ENCODE measurements at regions not wholly inside any gene's neighbourhood (a gene's known extent, or its start where the extent isn't known, plus 50 kb on each side); places are given as distances from the start of the nearest gene placed in this dataset.

GRCh38 chr4:123877551-123877950, 481.0 kb downstream of the SPRY1 start:
- no peak overlapping the region for H2BK15ac ChIP-seq (ENCODE audit: low read length)
- no peak for DNase-seq (ENCODE audit: low spot score)
- no peak overlapping the region for H2AK5ac ChIP-seq (ENCODE audit: low read depth, low read length)

DNA sequence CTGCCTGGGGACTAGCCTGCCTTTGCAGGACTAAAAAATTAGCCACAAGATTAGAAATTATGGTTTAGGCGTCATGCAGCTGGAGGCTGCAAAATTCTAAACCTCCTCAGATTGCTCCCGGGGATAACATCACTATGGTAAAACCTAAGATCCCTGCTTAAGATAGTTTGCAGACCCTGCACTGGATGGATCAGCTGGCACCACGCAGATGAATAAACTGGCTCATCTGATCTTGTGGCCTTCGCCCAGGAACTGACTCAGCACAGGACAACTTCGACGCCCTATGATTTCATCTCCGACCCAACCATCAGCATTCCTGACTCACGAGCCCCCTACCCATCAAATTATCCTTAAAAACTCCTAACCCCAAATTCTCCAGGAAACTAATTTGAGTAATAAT, 482.4 kb downstream of the SPRY1 start:
- H3K36me3 ChIP-seq (replicated peaks in 1 of 2; ENCODE audit: control insufficient read depth in 2 of 2, insufficient read depth in 2 of 2, low read length in 2 of 2): no peaks in the 10 kb centered on the region
- H4K91ac ChIP-seq (ENCODE audit: low read depth, low read length, poor library complexity): no peak overlapping the region
- H3K4me1 ChIP-seq (ENCODE audit: control insufficient read depth in 2 of 2, insufficient read depth in 1 of 2, low read depth in 1 of 2, low read length in 2 of 2): peaks cover 0 to 8% of the 10 kb centered on the region in 2 donors
- no peak overlapping the region for H2BK5ac ChIP-seq (ENCODE audit: low read length)
- no peak overlapping the region for H3K9ac ChIP-seq (ENCODE audit: low read depth, low read length, poor library complexity)
- no peak overlapping the region for H2BK15ac ChIP-seq (ENCODE audit: low read length)
- H3K18ac ChIP-seq (ENCODE audit: low read length): no peak overlapping the region
- no peak overlapping the region for H2AFZ ChIP-seq (ENCODE audit: low read length)
- H3K14ac ChIP-seq (ENCODE audit: low read length): no peak overlapping the region
- no peak overlapping the region for H2AK5ac ChIP-seq (ENCODE audit: low read depth, low read length)
- no peak overlapping the region for H3K27ac ChIP-seq (replicated peaks; ENCODE audit: low read length)
- no peak overlapping the region for H3K4ac ChIP-seq (ENCODE audit: low read length)
- peaks cover 0 to 34% of the 10 kb centered on the region in 2 donors for H3K9me3 ChIP-seq (replicated peaks in 1 of 2; ENCODE audit: control insufficient read depth in 2 of 2, insufficient read depth in 1 of 2, low read depth in 1 of 2, low read length in 2 of 2)
- WGBS, 2 donors (ENCODE audit: extremely low coverage in 2 of 2, insufficient read length in 2 of 2, insufficient replicate concordance in 1 of 2): 100% methylated on average over 1 of the region's 8 CpGs; no CpG with 5 or more reads in 1 of the 2 donors
- H3K23ac ChIP-seq (ENCODE audit: low read depth, low read length, poor library complexity): no peak overlapping the region
- H2BK120ac ChIP-seq (ENCODE audit: low read depth, low read length): no peak overlapping the region
- no peak overlapping the region for H3K4me3 ChIP-seq (ENCODE audit: low read length in 2 of 2)
- no peak for DNase-seq (ENCODE audit: low spot score)
- H3K79me1 ChIP-seq (ENCODE audit: low read depth, low read length): no peaks in the 10 kb centered on the region
- H3K4me2 ChIP-seq (ENCODE audit: insufficient read depth, low read length, poor library complexity, severe bottlenecking): no peak overlapping the region
- H2BK12ac ChIP-seq (ENCODE audit: low read length): no peak overlapping the region
- H4K8ac ChIP-seq (ENCODE audit: low read depth, low read length): no peak overlapping the region
- no peaks in the 10 kb centered on the region for H3K27me3 ChIP-seq (ENCODE audit: control insufficient read depth in 3 of 3, insufficient read depth in 3 of 3, low read depth in 1 of 3, low read length in 3 of 3)

More at GRCh38 chr4:123877551-123877950, 481.0 kb downstream of the SPRY1 start:
- no peak overlapping the region for H3K27ac ChIP-seq (replicated peaks; ENCODE audit: low read length)
- no peak overlapping the region for H4K8ac ChIP-seq (ENCODE audit: low read depth, low read length)
- no peak overlapping the region for H3K4ac ChIP-seq (ENCODE audit: low read length)
- H2BK12ac ChIP-seq (ENCODE audit: low read length): no peak overlapping the region
- H3K27me3 ChIP-seq (ENCODE audit: control insufficient read depth in 3 of 3, insufficient read depth in 3 of 3, low read depth in 1 of 3, low read length in 3 of 3): no peaks in the 10 kb centered on the region
- H3K36me3 ChIP-seq (replicated peaks in 1 of 2; ENCODE audit: control insufficient read depth in 2 of 2, insufficient read depth in 2 of 2, low read length in 2 of 2): no peaks in the 10 kb centered on the region
- no peak overlapping the region for H2BK5ac ChIP-seq (ENCODE audit: low read length)
- no peak overlapping the region for H3K9ac ChIP-seq (ENCODE audit: low read depth, low read length, poor library complexity)
- H3K4me2 ChIP-seq (ENCODE audit: insufficient read depth, low read length, poor library complexity, severe bottlenecking): no peak overlapping the region
- peaks cover 0 to 8% of the 10 kb centered on the region in 2 donors for H3K4me1 ChIP-seq (ENCODE audit: control insufficient read depth in 2 of 2, insufficient read depth in 1 of 2, low read depth in 1 of 2, low read length in 2 of 2)
- no peaks in the 10 kb centered on the region for H3K79me1 ChIP-seq (ENCODE audit: low read depth, low read length)
- no peak overlapping the region for H2AFZ ChIP-seq (ENCODE audit: low read length)
- no peak overlapping the region for H3K23ac ChIP-seq (ENCODE audit: low read depth, low read length, poor library complexity)
- no CpG with 5 or more reads among the region's 3 CpGs for WGBS, 2 donors (ENCODE audit: extremely low coverage in 2 of 2, insufficient read length in 2 of 2, insufficient replicate concordance in 1 of 2)
- no peak overlapping the region for H3K18ac ChIP-seq (ENCODE audit: low read length)
- no peak overlapping the region for H2BK120ac ChIP-seq (ENCODE audit: low read depth, low read length)
- no peak overlapping the region for H4K91ac ChIP-seq (ENCODE audit: low read depth, low read length, poor library complexity)
- H3K9me3 ChIP-seq (replicated peaks in 1 of 2; ENCODE audit: control insufficient read depth in 2 of 2, insufficient read depth in 1 of 2, low read depth in 1 of 2, low read length in 2 of 2): peaks cover 0 to 30% of the 10 kb centered on the region in 2 donors
- no peak overlapping the region for H3K14ac ChIP-seq (ENCODE audit: low read length)
- H3K4me3 ChIP-seq (ENCODE audit: low read length in 2 of 2): no peak overlapping the region

DNA sequence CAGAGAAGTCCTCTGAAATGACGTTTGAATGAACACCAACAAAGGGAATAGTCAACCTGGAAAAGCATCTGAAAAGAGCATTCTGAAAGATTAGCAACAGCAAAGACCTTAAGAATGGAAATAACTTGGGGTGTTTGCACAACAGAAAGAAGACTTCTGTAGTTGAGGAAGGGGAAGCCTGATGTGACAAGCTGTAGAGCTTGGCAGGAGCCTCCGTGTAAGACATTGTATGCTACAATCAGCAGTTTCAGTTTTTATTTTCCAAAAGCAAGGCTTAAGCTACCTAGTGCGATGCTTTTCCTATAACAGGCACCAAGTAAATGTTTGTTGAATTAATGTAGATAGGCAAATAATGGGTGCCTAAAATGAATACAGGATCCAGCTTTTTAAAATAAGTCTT, 484.0 kb downstream of the SPRY1 start:
- Histone ChIP-seq H2AK5ac (ENCODE audit: low read depth, low read length) (no peak overlapping the region), H3K9me3 (replicated peaks in 1 of 2; ENCODE audit: control insufficient read depth in 2 of 2, insufficient read depth in 1 of 2, low read depth in 1 of 2, low read length in 2 of 2) (peaks cover 0 to 47% of the 10 kb centered on the region in 2 donors)
- WGBS, 2 donors (ENCODE audit: extremely low coverage in 2 of 2, insufficient read length in 2 of 2, insufficient replicate concordance in 1 of 2): no CpG with 5 or more reads among the region's 3 CpGs

DNA sequence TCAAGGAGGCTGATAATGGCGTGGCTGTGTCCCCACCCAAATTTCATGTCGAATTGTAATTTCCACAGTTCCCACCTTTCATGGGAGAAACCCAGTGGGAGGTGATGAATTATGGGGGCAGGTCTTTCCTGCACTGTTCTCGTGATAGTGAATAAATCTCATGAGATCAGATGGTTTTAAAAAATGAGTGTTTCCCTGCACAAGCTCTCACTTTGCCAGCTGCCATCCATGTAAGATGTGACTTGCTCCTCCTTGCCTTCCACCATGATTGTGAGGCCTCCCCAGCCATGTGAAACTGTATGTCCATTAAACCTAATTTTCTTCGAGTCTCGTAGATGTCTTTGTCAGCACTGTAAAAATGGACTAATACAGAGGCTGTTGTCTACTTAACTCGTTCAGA, 488.3 kb downstream of the SPRY1 start:
- H2AK5ac ChIP-seq (ENCODE audit: low read depth, low read length): no peak overlapping the region
- no peak overlapping the region for H3K9ac ChIP-seq (ENCODE audit: low read depth, low read length, poor library complexity)
- no peaks in the 10 kb centered on the region for H3K4me1 ChIP-seq (ENCODE audit: control insufficient read depth in 2 of 2, insufficient read depth in 1 of 2, low read depth in 1 of 2, low read length in 2 of 2)
- H3K36me3 ChIP-seq (replicated peaks in 1 of 2; ENCODE audit: control insufficient read depth in 2 of 2, insufficient read depth in 2 of 2, low read length in 2 of 2): no peaks in the 10 kb centered on the region
- WGBS, 2 donors (ENCODE audit: extremely low coverage in 2 of 2, insufficient read length in 2 of 2, insufficient replicate concordance in 1 of 2): no CpG with 5 or more reads among the region's 6 CpGs
- H3K4ac ChIP-seq (ENCODE audit: low read length): no peak overlapping the region
- H3K18ac ChIP-seq (ENCODE audit: low read length): no peak overlapping the region
- no peak overlapping the region for H4K8ac ChIP-seq (ENCODE audit: low read depth, low read length)
- peaks cover 0 to 26% of the 10 kb centered on the region in 2 donors for H3K9me3 ChIP-seq (replicated peaks in 1 of 2; ENCODE audit: control insufficient read depth in 2 of 2, insufficient read depth in 1 of 2, low read depth in 1 of 2, low read length in 2 of 2)
- no peak overlapping the region for H2BK15ac ChIP-seq (ENCODE audit: low read length)
- no peak overlapping the region for H3K4me2 ChIP-seq (ENCODE audit: insufficient read depth, low read length, poor library complexity, severe bottlenecking)
- no peak overlapping the region for H3K14ac ChIP-seq (ENCODE audit: low read length)
- no peak overlapping the region for H4K91ac ChIP-seq (ENCODE audit: low read depth, low read length, poor library complexity)
- no peak overlapping the region for H3K27ac ChIP-seq (replicated peaks; ENCODE audit: low read length)
- no peaks in the 10 kb centered on the region for H3K27me3 ChIP-seq (ENCODE audit: control insufficient read depth in 3 of 3, insufficient read depth in 3 of 3, low read depth in 1 of 3, low read length in 3 of 3)
- no peak overlapping the region for H2BK5ac ChIP-seq (ENCODE audit: low read length)
- H3K4me3 ChIP-seq (ENCODE audit: low read length in 2 of 2): no peak overlapping the region
- no peak overlapping the region for H3K23ac ChIP-seq (ENCODE audit: low read depth, low read length, poor library complexity)
- no peak for DNase-seq (ENCODE audit: low spot score)
- no peaks in the 10 kb centered on the region for H3K79me1 ChIP-seq (ENCODE audit: low read depth, low read length)
- H2BK120ac ChIP-seq (ENCODE audit: low read depth, low read length): no peak overlapping the region
- no peak overlapping the region for H2AFZ ChIP-seq (ENCODE audit: low read length)
- no peak overlapping the region for H2BK12ac ChIP-seq (ENCODE audit: low read length)

More for the DNA sequence above, 484.0 kb downstream of the SPRY1 start:
- H3K27me3 ChIP-seq (ENCODE audit: control insufficient read depth in 3 of 3, insufficient read depth in 3 of 3, low read depth in 1 of 3, low read length in 3 of 3): no peaks in the 10 kb centered on the region
- no peak for DNase-seq (ENCODE audit: low spot score)
- H2BK120ac ChIP-seq (ENCODE audit: low read depth, low read length): no peak overlapping the region
- H3K4me3 ChIP-seq (ENCODE audit: low read length in 2 of 2): no peak overlapping the region
- H4K91ac ChIP-seq (ENCODE audit: low read depth, low read length, poor library complexity): no peak overlapping the region
- no peak overlapping the region for H2BK15ac ChIP-seq (ENCODE audit: low read length)
- no peak overlapping the region for H3K18ac ChIP-seq (ENCODE audit: low read length)
- H4K8ac ChIP-seq (ENCODE audit: low read depth, low read length): no peak overlapping the region
- no peak overlapping the region for H2BK5ac ChIP-seq (ENCODE audit: low read length)
- no peak overlapping the region for H3K4ac ChIP-seq (ENCODE audit: low read length)
- H3K27ac ChIP-seq (replicated peaks; ENCODE audit: low read length): no peak overlapping the region
- no peak overlapping the region for H2AFZ ChIP-seq (ENCODE audit: low read length)
- H3K4me2 ChIP-seq (ENCODE audit: insufficient read depth, low read length, poor library complexity, severe bottlenecking): no peak overlapping the region
- no peak overlapping the region for H3K23ac ChIP-seq (ENCODE audit: low read depth, low read length, poor library complexity)
- H3K79me1 ChIP-seq (ENCODE audit: low read depth, low read length): no peaks in the 10 kb centered on the region
- no peaks in the 10 kb centered on the region for H3K36me3 ChIP-seq (replicated peaks in 1 of 2; ENCODE audit: control insufficient read depth in 2 of 2, insufficient read depth in 2 of 2, low read length in 2 of 2)
- no peak overlapping the region for H3K14ac ChIP-seq (ENCODE audit: low read length)
- H3K4me1 ChIP-seq (ENCODE audit: control insufficient read depth in 2 of 2, insufficient read depth in 1 of 2, low read depth in 1 of 2, low read length in 2 of 2): peaks cover 0 to 8% of the 10 kb centered on the region in 2 donors
- no peak overlapping the region for H2BK12ac ChIP-seq (ENCODE audit: low read length)
- H3K9ac ChIP-seq (ENCODE audit: low read depth, low read length, poor library complexity): no peak overlapping the region
